ENCODE measurements at regions not wholly inside any gene's neighbourhood (a gene's known extent, or its start where the extent isn't known, plus 50 kb on each side); places are given as distances from the start of the nearest gene placed in this dataset.

DNA sequence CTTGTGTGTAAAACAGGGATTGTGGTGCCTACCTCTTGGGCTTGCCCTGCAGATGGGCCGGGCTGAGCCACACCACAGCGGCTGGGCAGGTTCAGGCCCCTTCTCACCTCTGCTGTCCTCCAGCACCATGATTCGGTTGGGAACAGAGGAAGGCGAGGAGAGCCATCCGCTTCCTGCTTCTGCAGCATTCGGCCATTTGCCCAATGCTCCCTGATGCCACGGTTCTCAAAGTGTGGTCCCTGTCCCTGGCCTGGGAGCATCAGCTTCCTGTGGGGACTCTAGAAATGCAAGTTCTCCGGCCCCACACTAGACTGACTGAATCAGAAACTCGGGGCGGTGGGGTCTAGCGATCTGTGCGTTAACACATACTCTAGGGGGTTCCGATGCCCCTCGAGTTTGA, 65.1 kb downstream of the RRM2 start:
- TF ChIP-seq, protein P1, sequence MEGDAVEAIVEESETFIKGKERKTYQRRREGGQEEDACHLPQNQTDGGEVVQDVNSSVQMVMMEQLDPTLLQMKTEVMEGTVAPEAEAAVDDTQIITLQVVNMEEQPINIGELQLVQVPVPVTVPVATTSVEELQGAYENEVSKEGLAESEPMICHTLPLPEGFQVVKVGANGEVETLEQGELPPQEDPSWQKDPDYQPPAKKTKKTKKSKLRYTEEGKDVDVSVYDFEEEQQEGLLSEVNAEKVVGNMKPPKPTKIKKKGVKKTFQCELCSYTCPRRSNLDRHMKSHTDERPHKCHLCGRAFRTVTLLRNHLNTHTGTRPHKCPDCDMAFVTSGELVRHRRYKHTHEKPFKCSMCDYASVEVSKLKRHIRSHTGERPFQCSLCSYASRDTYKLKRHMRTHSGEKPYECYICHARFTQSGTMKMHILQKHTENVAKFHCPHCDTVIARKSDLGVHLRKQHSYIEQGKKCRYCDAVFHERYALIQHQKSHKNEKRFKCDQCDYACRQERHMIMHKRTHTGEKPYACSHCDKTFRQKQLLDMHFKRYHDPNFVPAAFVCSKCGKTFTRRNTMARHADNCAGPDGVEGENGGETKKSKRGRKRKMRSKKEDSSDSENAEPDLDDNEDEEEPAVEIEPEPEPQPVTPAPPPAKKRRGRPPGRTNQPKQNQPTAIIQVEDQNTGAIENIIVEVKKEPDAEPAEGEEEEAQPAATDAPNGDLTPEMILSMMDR (IDR thresholded peaks at IDR 0.05; ENCODE audit: partially characterized antibody, unreplicated experiment) = no peak
- peaks cover 5% of the 10 kb centered on the region for H3K36me3 Mint-ChIP-seq (ENCODE audit: unreplicated experiment)
- no peak overlapping the region for H3K4me3 Mint-ChIP-seq (ENCODE audit: unreplicated experiment)
- DNase-seq = no peak
- peaks cover 4% of the 10 kb centered on the region for H3K4me1 Mint-ChIP-seq (ENCODE audit: low read depth, unreplicated experiment)
- peaks cover 5% of the 10 kb centered on the region for H3K27me3 Mint-ChIP-seq (ENCODE audit: unreplicated experiment)
- no peak overlapping the region for H3K27ac Mint-ChIP-seq (ENCODE audit: unreplicated experiment)
- H3K9me3 Mint-ChIP-seq (ENCODE audit: unreplicated experiment) = peaks cover 5% of the 10 kb centered on the region

DNA sequence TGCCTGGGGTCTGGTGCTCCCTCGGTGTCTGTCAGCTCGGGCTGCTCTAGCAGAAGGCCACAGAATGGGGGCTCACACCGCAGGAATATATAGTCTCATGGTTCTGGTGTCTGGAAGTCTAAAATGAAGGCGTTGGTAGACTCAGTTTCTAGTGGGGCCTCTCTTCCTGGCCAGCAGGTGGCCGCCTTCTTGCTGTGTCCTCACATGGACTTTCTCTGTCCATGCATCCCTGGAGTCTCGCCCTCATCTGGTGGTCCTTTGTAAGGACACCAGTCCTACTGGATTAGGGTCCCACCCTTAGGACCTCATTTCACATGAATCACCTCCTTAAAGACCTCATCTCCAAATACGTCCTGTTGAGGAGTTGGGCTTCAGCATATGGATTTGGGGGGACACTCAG, 65.7 kb downstream of the RRM2 start:
- Mint-ChIP-seq H3K36me3 (ENCODE audit: unreplicated experiment) (peaks cover 5% of the 10 kb centered on the region), H3K4me3 (ENCODE audit: unreplicated experiment) (no peak overlapping the region), H3K27me3 (ENCODE audit: unreplicated experiment) (peaks cover 5% of the 10 kb centered on the region), H3K9me3 (ENCODE audit: unreplicated experiment) (peaks cover 5% of the 10 kb centered on the region), H3K4me1 (ENCODE audit: low read depth, unreplicated experiment) (peaks cover 4% of the 10 kb centered on the region), H3K27ac (ENCODE audit: unreplicated experiment) (no peak overlapping the region)
- TF ChIP-seq, protein P1 (IDR thresholded peaks at IDR 0.05; ENCODE audit: partially characterized antibody, unreplicated experiment) = peak; percentile 47
- DNase-seq = no peak

GRCh38 chr2:10188729-10189305, 66.3 kb downstream of the RRM2 start:
- TF ChIP-seq, protein P1 (IDR thresholded peaks at IDR 0.05; ENCODE audit: partially characterized antibody, unreplicated experiment) = no peak
- H3K27ac Mint-ChIP-seq (ENCODE audit: unreplicated experiment) = no peak overlapping the region

DNA sequence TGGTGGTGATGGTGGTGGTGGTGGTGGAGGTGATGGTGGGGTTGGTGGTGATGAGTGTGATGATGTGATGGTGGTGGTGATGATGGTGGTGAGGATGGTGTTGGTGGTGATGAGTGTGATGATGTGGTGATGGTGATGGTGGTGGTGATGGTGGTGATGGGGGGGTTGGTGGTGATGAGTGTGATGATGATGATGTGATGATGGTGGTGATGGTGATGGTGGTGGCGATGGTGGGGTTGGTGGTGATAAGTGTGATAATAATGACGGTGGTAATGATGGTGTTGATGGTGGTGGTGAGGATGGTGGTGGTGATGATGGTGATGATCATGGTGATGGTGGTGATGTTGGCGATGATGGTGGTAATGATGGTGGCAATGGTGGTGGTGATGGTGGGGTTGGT, 67.7 kb downstream of the RRM2 start:
- H3K4me3 Mint-ChIP-seq (ENCODE audit: unreplicated experiment) = no peak overlapping the region
- DNase-seq = no peak
- peaks cover 5% of the 10 kb centered on the region for H3K36me3 Mint-ChIP-seq (ENCODE audit: unreplicated experiment)
- no peak overlapping the region for H3K27ac Mint-ChIP-seq (ENCODE audit: unreplicated experiment)
- H3K9me3 Mint-ChIP-seq (ENCODE audit: unreplicated experiment) = peaks cover 5% of the 10 kb centered on the region
- TF ChIP-seq, protein P1 (IDR thresholded peaks at IDR 0.05; ENCODE audit: partially characterized antibody, unreplicated experiment) = no peak
- H3K27me3 Mint-ChIP-seq (ENCODE audit: unreplicated experiment) = peaks cover 10% of the 10 kb centered on the region
- H3K4me1 Mint-ChIP-seq (ENCODE audit: low read depth, unreplicated experiment) = peaks cover 9% of the 10 kb centered on the region

More at GRCh38 chr2:10188729-10189305, 66.3 kb downstream of the RRM2 start:
- H3K36me3 Mint-ChIP-seq (ENCODE audit: unreplicated experiment) = peaks cover 5% of the 10 kb centered on the region
- no peak for DNase-seq
- H3K27me3 Mint-ChIP-seq (ENCODE audit: unreplicated experiment) = peaks cover 5% of the 10 kb centered on the region
- peaks cover 7% of the 10 kb centered on the region for H3K4me1 Mint-ChIP-seq (ENCODE audit: low read depth, unreplicated experiment)
- no peak overlapping the region for H3K4me3 Mint-ChIP-seq (ENCODE audit: unreplicated experiment)
- H3K9me3 Mint-ChIP-seq (ENCODE audit: unreplicated experiment) = peaks cover 5% of the 10 kb centered on the region

DNA sequence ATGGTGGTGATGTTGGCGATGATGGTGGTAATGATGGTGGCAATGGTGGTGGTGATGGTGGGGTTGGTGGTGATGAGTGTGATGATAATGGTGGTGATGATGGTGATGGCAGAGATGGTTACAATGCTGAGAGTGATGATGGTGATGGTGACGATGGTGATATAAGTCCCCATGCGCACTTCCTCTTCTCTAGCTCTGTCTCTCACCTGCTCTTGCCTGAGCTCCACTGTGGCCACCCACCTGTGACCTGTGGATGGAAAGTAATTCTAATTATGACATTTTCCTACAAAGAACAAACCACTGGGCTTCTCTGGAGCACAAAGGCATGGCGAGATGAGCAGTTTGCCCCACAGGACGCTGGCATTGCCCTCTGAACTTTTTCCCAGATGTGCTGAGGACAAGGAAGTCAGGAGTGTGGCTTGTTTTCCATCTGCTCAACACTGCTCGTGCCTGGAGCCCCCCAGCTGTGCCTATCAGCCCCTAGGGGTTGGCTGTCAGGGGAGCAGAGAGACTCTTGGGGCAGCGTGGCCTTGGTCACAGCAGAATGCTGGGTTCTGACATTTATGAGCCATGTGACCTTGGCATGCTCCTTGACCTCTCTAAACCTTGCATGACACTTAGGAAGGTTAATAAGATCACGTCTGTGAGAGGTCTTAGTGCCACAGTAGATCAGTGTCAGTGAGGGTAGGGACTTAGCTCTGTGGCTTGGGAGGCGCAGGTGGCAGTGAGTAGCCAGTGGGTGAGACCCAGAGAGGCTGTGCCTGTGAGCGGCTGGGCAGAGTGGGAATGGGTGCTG, 68.4 kb downstream of the RRM2 start:
- Mint-ChIP-seq H3K27ac (ENCODE audit: unreplicated experiment) (no peak overlapping the region), H3K4me1 (ENCODE audit: low read depth, unreplicated experiment) (peaks cover 9% of the 10 kb centered on the region), H3K27me3 (ENCODE audit: unreplicated experiment) (peaks cover 10% of the 10 kb centered on the region), H3K9me3 (ENCODE audit: unreplicated experiment) (peaks cover 5% of the 10 kb centered on the region), H3K36me3 (ENCODE audit: unreplicated experiment) (peaks cover 5% of the 10 kb centered on the region), H3K4me3 (ENCODE audit: unreplicated experiment) (no peak overlapping the region)
- no peak for DNase-seq
- TF ChIP-seq, protein P1 (IDR thresholded peaks at IDR 0.05; ENCODE audit: partially characterized antibody, unreplicated experiment) = no peak
